HG03045 (cell line): ENCODE measurements at regions not wholly inside any gene's neighbourhood (a gene's known extent, or its start where the extent isn't known, plus 50 kb on each side); places are given as distances from the start of the nearest gene placed in this dataset.
"Not testable (repeated sequence)": the region's sequence is repeated elsewhere in the genome, so short reads cannot be mapped to it uniquely, and the experiment has no call there.

Source experiments
- ATAC-seq: cut with Tn5 transposase; IDR thresholded peaks from one replicate; pipeline ENCODE4 v1.9.1; 2021; ENCODE audit warnings: mild to moderate bottlenecking, moderate library complexity; ENCODE audit not compliant: unreplicated experiment

DNA sequence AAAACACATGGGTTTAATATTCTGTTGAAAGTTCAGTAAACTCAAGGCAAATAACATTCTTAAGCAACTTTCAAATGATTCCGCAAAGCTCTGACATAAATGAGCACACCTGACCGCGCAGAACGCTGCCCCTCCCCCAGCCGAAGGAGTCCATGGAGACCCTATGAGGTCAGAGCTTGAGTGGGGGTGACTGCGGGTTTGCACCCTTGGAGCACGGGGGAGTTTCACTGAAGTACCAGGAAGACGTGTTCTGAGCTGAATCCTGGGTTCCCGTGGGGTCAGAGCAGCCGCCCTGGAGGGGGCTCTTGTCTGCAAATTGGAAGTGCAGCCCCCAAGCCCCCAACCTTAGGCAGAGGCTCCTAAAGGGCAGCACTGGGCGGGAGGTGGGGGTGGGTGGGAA is 324.1 kb upstream of the SFSWAP start:
- ATAC-seq = no peak

DNA sequence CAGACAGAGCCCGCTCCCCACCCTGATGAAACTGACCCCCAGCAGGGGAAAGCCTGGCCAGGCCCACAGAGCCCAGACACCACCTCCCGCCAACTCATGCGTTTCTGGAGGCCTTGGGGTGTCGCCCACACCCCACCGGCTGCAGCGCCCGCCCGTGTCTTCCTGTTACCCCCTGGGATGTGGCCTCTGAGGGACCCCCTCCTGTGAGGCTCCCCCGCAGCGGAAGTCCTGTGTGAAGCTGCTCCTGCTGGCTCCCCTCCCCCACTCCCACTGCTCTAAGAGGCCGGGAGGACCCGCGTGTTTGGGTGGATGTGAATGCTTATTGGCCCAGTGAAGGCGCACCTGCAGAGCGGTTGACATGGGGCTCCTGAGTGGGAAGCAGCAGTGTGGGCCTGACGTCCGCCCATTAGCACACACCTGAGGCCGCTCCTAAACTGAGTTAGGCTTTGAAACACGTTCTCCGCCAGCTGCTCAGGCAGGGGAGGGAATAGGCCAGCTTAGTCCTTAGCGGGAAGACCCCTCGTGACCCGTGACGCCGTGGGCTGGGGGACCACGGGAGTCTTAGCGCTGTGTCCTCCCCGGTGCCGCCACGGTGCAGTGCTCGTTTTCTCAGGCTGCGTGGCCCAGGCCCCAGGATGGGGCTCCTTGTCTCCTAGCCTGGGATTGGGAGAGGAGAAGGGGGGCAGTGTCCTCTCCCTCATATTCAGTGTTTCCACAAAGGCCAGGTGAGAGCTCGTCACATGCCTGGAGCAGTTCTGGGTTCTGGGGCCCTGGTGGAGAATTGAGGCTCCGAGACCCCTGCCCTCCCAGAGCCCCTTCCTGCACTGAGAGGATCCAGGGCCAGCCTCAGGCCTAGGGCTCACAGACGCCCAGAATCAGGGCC is 323.4 kb upstream of the SFSWAP start:
- ATAC-seq = no peak

DNA sequence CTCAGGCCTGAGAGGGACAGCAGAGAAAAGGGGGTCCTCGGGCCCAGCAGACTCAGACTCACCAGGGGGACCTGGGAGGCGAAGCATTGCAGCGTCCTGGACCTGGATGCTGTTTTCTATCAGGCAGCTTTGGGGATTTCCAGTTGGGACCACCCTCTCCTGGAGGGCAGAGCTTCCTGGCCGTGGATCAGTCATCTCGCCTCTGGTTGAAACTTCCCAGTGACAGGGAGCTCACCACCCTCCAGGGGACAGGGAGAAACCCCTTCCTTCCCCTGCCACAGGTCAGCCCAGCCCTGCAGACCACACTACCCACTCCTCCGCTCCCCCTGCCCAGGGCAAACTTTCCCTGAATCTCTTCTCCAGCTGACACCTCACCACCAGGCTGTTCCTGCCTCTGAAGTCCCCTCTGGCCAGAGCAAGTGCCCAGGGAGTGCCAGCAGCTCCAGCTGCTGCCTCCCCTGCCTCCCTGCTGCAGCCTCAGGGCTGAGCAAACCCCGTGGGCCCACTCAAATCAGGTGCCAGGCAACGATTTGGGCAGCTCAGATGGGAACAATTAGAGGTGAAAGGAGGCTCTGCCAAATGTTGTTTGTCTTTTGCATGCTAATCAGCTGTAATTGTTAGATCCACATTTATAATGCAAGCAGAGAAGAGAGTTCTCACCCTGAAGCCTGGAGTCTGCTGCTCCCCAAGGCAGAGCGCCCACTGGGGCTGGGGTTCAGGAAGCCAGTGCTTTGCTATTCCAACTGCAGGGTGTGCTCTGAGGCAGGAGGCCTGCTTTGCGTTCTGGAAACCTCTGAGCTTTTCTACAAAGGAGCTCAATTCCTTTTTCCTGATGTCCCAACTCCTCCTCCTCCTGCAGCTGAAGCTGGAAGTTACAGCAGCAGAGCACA is 322.5 kb upstream of the SFSWAP start:
- not testable (repeated sequence) for ATAC-seq

DNA sequence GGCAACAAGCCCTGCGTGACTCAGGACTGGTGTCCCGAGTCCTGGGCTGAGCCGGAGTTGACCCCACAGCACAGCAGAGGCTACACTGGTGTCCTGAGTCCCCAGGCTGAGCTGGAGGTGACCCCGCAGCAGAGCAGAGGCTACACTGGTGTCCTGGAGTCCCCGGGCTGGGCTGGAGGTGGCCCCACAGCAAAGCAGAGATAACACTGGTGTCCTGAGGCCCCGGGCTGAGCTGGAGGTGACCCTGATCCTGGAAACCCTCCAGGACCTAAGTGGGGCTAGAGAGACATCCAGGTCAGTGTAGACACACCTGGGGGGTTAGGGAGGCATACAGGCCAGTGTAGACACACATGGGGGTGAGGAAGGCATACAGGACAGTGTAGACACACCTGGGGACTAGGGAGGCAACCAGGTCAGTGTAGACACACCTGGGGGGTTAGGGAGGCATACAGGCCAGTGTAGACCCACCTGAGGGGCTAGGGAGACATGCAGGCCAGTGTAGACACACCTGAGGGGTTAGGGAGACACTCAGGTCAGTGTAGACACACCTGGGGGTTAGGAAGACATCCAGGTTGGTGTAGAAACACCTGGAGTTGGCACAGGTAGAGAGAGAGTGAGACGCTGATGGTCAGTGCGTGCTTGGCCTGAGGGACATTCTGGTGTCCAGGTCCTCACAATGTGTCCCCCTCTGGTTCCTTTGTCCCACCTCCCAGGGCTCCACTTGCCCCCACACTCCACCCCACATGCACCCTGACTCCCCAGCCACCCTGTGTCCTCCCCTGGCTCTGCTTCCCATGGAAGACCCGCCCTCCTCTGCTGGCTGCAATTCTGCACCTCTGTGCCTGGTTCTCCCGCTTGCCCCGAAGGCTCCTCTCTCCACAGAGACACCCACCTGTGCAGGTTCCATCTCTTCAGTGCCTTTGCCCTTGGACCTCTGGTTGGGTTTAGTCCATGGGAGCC is 321.6 kb upstream of the SFSWAP start:
- no peak for ATAC-seq

DNA sequence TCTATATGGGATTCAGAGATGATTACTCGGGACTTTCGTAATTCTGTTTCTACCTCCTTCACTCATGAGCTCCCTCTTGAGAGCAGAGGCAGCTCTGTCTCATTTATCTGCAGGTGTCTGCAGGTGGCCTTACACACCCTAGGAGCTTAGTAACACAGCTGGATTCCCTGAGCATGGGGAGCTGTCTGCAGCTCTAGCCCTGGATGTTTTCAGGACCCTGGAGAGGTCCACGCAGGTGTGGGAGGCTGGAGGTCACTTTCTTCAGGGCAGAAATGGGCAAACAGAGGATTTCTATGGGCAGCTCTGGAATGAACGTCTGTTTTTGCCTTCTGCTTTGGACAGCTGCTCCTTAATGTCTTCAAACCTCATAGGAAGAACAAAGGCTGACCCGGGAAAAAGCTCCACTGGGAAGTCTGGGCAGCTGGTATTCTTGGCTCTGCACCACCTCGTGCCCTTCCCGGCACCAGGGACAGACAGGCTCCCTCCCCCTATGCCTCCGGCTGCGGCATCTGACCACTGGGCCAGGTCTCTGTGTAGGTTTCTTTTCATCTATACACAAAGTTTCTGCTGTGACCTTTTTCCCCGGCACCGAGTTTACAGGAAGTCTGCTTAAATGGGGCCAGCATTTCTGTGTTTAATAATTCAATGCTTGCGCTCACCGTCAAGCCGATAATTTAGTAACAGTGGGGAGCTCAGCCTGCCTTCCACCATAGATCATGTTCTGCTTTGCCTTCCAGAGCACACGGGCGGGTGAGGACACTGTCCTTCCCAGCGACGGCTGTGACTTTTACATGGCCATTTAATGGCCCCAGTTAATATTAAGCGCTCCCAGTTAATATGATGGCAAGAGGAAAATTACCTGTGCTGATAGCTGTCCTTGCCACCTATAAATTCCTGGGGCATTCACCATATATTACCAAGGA is 320.2 kb upstream of the SFSWAP start:
- ATAC-seq = no peak

DNA sequence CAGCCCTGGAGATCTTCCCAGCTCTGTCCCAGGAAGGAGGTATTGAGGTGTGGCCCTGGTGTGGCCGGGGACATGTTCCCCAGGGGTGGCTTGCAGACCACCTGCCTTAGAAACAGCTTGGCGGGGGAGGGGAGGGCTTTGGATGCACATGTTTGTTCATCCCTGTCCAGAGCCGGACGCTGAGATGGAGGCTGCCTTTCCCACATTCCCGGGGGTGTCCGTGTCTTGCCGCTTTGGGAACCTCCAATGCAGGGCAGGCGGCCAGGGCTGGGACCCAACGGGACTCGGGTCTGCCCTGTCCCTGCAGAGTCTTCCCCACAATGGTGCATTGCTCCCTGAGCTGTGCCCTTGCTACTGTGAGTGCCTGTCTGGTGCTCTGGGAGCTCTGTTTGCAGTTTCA is 319.5 kb upstream of the SFSWAP start:
- no peak for ATAC-seq

DNA sequence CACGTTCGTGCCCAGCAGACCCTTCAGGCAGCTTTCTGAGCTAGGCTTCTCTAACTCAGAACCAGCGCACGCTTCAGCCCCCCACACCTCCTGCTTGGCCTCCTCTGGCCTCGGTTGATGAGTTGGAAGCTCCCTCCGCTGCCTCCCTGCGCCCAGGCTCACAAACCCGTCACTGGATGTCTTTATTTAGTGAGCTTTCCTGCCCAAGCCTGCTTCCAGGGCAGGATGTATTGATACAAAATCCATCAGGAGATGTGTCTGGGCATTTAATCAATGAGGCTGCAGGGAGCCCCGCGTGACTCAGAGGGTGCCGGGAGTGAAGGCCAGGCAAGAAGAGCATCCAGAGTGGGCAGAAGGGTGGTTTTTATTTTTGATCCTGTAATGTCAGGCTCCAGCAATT is 316.1 kb upstream of the SFSWAP start:
- not testable (repeated sequence) for ATAC-seq

DNA sequence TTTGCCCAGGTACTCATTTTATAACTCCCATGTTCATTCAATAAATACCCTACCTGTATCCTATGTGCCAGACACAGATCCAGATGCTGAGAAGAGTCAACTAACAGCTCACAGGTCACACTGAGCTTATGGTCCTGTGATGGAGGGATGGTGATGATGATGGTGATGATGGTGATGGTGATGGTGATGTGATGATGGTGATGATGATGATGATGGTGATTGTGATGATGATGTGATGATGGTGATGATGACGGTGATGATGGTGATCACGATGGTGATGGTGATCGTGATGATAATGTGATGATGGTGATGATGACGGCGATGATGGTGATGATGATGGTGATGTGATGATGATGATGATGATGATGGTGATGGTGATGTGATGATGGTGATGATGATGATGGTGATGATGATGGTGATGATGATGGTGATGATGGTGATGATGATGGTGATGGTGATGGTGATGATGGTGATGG is 315.6 kb upstream of the SFSWAP start:
- not testable (repeated sequence) for ATAC-seq

DNA sequence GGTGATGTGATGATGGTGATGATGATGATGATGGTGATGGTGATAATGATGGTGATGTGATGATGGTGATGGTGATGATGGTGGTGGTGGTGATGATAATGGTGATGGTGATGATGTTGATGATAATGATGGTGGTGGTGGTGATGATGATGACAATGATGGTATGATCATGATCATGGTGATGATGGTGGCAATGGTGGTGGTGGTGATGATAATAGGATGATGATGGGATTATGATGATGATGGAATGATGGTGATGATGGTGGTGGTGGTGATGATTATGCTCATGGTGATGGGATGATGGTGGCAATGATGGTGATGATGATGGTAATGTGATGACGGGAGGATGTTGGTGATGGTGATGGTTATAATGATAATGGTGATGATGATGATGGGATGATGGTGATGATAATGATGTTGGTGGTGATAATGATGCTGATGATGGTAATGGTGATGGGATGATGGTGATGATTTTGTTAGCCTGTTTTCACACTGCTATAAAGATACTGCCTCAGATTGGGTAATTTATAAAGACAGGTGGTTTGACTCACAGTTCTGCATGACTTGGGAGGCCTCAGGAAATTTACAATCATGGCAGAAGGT is 314.8 kb upstream of the SFSWAP start:
- ATAC-seq = no peak

DNA sequence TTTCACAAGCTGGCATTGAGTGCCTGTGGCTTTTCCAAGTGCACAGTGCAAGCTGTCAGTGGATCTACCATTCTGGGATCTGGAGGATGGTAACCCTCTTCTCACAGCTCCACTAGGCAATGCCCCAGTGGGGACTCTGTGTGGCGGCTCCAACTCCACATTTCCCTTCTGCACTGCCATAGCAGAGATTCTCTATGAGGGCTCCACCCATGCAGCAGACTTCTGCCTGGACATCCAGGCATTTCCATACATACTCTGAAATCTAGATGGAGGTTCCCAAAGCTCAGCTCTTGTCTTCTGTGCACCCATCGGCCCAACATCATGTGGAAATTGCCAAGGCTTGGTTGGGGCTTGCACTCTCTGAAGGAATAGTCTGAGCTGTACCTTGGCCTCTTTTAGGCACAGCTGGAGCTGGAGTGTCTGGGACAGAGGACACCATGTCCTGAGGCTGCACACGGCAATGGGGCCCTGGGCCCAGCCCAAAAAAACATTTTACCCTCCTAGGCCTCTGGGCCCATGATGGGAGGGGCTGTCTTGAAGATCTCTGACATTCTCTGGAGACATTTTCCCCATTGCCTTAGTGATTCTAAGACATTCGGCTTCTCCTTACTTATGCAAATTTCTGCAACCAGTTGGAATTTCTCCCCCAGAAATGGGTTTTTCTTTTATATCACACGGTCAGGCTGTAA is 313.3 kb upstream of the SFSWAP start:
- ATAC-seq = no peak

DNA sequence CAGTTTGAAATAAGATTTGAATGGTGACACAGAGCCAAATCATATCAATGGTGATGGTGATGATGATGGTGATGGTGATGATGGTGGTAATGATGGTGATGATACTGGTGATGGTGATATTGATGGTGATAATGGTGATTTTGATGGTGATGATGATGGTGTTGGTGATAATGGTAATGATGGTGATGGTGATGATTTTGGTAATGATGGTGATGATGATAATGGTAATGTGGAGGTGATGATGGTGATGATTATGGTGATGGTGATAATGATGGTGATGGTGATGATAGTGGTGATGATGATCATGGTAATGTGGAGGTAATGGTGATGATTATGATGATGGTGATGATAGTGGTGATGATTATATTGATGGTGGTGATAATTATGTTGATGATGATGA is 311.9 kb upstream of the SFSWAP start:
- ATAC-seq = no peak

DNA sequence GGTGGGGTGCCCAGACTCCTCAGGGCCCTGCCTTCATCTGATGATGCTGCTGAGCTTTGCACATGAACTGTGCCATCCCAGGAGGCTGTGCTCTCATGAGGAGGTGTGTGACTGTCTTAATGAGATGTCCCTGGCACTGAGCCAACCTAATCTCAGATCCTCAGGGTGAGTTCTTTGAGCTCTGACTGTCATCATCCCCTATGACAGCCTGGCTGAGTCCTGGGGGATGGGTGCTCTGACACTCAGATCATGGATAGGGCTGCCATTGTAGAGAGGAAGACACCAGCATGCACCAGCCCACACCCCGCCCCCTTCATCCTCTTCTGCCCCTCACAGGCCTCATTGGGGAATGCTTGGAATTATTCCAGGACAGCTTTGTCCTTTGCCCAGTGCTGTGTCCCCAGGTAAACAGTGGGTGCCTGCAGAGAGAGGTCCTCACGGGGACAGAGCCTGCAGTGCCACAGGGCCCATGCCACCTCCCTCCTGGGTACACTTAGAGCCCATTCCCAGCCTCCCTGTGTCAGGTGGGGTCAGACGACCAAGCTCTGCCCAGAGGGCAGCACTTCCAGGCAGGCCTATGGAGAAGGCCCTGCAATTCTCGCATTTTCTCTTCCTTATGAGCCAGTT is 310.1 kb upstream of the SFSWAP start:
- ATAC-seq = not testable (repeated sequence)

DNA sequence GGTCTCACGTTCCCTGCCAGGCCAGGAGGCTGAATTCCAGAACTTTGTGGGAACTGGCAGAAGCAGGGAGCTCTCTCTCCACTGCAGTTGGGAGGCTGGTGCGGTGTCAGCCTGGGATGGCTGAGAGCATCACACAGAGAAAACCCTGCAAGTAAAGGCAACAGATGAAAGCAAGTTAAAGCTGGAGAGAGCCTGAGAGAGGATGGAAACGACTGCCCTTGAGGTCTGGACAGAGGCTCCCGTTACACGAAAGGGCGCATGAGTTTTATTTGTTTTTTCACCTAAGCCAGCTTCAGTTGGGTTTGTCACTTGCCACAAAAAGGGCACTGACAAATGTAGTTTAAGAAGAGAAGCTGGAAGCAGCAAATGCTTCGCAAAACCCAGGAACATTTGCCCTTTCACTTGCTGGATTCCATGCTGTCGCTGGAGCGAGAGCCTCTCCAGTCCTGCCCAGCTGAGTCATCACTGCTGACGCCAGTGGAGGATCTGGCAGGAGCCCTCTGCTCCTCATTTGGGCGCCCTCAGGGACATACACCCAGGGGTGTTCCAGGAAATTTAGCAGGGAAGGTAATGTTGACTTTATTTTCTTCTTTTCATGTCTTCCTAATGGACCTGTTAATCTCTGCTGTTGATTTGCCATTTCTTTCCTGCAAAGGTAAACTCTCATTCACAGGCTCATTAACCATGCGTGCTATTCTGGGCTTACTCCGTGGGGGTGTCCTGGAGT is 308.8 kb upstream of the SFSWAP start:
- not testable (repeated sequence) for ATAC-seq

DNA sequence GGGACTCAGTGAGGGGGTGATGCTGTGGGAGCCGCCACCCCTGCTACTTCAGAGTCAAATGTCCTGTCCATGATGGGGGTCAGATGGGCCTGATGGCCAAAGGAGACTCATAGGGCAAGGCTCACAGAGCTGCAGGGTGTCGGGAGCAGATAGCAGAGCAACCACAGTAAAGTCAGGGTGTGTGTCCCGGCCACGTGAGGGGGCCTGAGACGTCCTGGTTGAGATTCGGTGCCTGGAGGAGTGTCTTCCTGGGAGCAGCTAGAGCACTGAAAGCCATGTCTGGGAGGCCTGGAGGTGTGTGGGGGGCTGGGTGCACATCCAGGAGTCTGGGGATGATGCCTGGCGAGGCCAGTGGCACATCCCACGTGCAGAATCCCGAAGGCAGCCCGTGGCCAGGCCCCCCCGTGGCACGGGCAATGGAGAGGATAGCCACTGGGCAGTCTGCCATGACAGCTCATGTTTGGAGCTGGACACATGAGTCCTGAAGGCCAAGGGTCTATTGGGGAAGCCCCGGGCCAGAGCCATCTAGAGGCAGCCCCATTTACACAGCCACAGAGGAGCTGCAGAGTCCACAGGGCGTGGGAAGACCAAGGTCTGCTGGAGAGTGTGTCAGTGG is 308.0 kb upstream of the SFSWAP start:
- no peak for ATAC-seq

DNA sequence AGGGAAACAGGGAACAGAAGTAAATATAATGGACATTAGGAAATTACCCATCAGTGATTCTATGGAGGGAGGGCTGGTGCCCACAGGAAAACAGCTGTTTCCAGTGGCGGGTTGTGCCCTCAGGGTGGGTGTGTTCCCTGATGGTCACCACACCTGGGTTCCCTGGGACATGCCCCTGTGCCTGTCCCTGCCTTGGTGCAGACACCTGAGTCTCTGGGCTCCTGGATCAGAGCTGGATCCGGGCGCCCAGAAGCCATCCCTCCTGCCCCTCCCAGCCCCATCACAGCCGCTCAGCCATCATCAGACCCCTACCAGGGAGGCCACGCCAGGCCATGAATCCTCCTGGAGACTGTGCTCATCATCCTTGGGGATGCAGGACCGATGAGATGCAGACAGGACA is 307.2 kb upstream of the SFSWAP start:
- ATAC-seq = no peak

DNA sequence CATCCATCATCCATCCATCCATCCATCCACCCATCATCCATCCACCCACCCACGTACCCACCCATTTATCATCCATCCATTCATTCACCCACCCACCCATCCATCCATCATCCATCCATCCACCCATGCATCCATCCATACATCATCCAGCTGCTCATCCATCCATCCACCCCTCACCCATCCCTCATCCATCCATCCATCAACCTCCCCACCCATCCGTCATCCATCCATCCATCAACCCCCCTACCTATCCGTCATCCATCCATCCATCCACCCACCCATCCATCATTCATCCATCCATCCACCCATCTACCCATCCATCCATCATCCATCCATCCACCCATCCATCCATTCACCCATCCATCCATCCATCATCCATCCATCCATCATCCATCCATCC is 306.2 kb upstream of the SFSWAP start:
- ATAC-seq = no peak
